Panc1 (cell line): ENCODE measurements at regions not wholly inside any gene's neighbourhood (a gene's known extent, or its start where the extent isn't known, plus 50 kb on each side); places are given as distances from the start of the nearest gene placed in this dataset.

Experiments
- ATAC-seq: fragments of 200-7000 bp; cut with Tn5 transposase; 2 replicates; pipeline ENCODE4 v1.9.1; 2020; ENCODE audit warnings: mild to moderate bottlenecking, moderate library complexity
- BruUV-seq: library from RNA; stranded (reverse); fragments of 400-500 nt; replicated peaks from 2 replicates; lab custom pipeline; 2021; lab: Mats Ljungman, UMichigan
- CTCF ChIA-PET: fragments of 300-600 bp; sonication (Branson Sonifier 250); formaldehyde crosslinking; loops from one replicate; lab custom pipeline; 2022; ENCODE audit warnings: antibody characterized with exemption; lab: Charles Lee
- POLR2A ChIA-PET: fragments of 300-600 bp; sonication (Branson Sonifier 250); formaldehyde crosslinking; loops from one replicate; lab custom pipeline; 2022; ENCODE audit warnings: antibody characterized with exemption; lab: Charles Lee
- DNase-seq: peaks from one replicate; pipeline ENCODE4 v3.0.0-alpha.2; 2010; ENCODE audit warnings: low read depth, low spot score
- H3K27ac ChIP-seq: 2 replicates; pipeline ENCODE4 v1.5.1; 2011; ENCODE audit warnings: mild to moderate bottlenecking, low read length, inconsistent platforms
- H3K27me3 ChIP-seq: fragments of 200-500 bp; sonication (Bioruptor generic); 2 replicates; pipeline ENCODE4 v1.6.0; 2014; ENCODE audit warnings: low read length, inconsistent platforms; ENCODE audit not compliant: control insufficient read depth, insufficient read depth
- H3K36me3 ChIP-seq: fragments of 200-500 bp; sonication (Bioruptor generic); 2 replicates; pipeline ENCODE4 v1.5.1; 2014; ENCODE audit warnings: inconsistent platforms, mild to moderate bottlenecking, low read length, moderate library complexity; ENCODE audit not compliant: control insufficient read depth, insufficient read depth
- H3K4me1 ChIP-seq: 2 replicates; pipeline ENCODE4 v1.5.1; 2011; ENCODE audit warnings: inconsistent platforms, mild to moderate bottlenecking, low read length, moderate library complexity; ENCODE audit not compliant: control insufficient read depth, insufficient read depth
- H3K4me3 ChIP-seq, 2 experiments: 2 replicates each; pipeline ENCODE4 v1.5.1; 2011 to 2012; ENCODE audit warnings: low read depth in 2 of 2, low read length in 2 of 2, mild to moderate bottlenecking in 2 of 2, inconsistent platforms in 1 of 2, moderate library complexity in 1 of 2
- H3K9me3 ChIP-seq: fragments of 200-500 bp; sonication (Bioruptor generic); 2 replicates; pipeline ENCODE4 v1.5.1; 2014; ENCODE audit warnings: low read depth, mild to moderate bottlenecking, inconsistent platforms, low read length, moderate library complexity; ENCODE audit not compliant: control insufficient read depth, insufficient read depth
- CTCF ChIP-seq: fragments of 450-650 bp; IDR thresholded peaks from 2 replicates; pipeline ENCODE4 v1.5.1; 2017; ENCODE audit warnings: mild to moderate bottlenecking
- POLR2AphosphoS5 ChIP-seq: IDR thresholded peaks from 2 replicates; pipeline ENCODE4 v1.6.1; 2012; ENCODE audit warnings: mild to moderate bottlenecking, low read depth, low read length, moderate library complexity
- REST ChIP-seq, 2 experiments: IDR thresholded peaks; 2 replicates each; pipeline ENCODE4 v1.6.1; 2011 to 2012; ENCODE audit warnings: low read depth in 2 of 2, control low read depth in 1 of 2, low read length in 1 of 2, mild to moderate bottlenecking in 1 of 2, moderate library complexity in 1 of 2; ENCODE audit not compliant: insufficient read depth in 1 of 2
- SIN3A ChIP-seq: IDR thresholded peaks from 2 replicates; pipeline ENCODE4 v1.6.1; 2012; ENCODE audit warnings: low read depth, mild to moderate bottlenecking, low read length, moderate library complexity, borderline replicate concordance; ENCODE audit not compliant: insufficient read depth
- TCF7L2 ChIP-seq: IDR thresholded peaks from 2 replicates; pipeline ENCODE4 v1.6.1; 2011; ENCODE audit warnings: mild to moderate bottlenecking, low read depth, low read length, inconsistent platforms
- in situ Hi-C: cut with HindIII; loops from 2 replicates; pipeline ENCODE4 v1.10.0; 2016; ENCODE audit warnings: low sequenced_read_pairs, low pct_unique_long_range_greater_than_20kb
- intact Hi-C: fragments of 100-400 bp; cut with micrococcal nuclease; formaldehyde crosslinking; loops from one replicate; pipeline ENCODE4 v1.10.0; 2022; ENCODE audit not compliant: unreplicated experiment

- no peak for TF ChIP-seq REST (IDR thresholded peaks at IDR 0.05; ENCODE audit: insufficient read depth in 1 of 2, low read depth in 2 of 2, low read length in 1 of 2)
These were observed 74.1 kb upstream of the RAP2B start (continued) for GRCh38 chr3:153087595-153088566.

- ChIA-PET CTCF (no interaction called here), POLR2A (no interaction called here)
- intact Hi-C loops, result no loop called here
- no peak overlapping the region for H3K27ac ChIP-seq
- ATAC-seq (no peak), DNase-seq (no peak)
- BruUV-seq, result no TSS peak
- TF ChIP-seq CTCF, result no peak
- no peak for TF ChIP-seq POLR2AphosphoS5
- no peak for TF ChIP-seq SIN3A
- TF ChIP-seq TCF7L2, result no peak
- no peak for TF ChIP-seq REST (IDR thresholded peaks at IDR 0.05; ENCODE audit: insufficient read depth in 1 of 2, low read depth in 2 of 2, low read length in 1 of 2)
- no peaks in the 10 kb centered on the region for H3K9me3 ChIP-seq
- no peaks in the 10 kb centered on the region for H3K4me1 ChIP-seq
- H3K27me3 ChIP-seq, result no peaks in the 10 kb centered on the region
- H3K36me3 ChIP-seq, result no peaks in the 10 kb centered on the region
- in situ Hi-C loops, result no loop called here
- H3K4me3 ChIP-seq, result no peak overlapping the region
These were observed 72.4 kb upstream of the RAP2B start for GRCh38 chr3:153089620-153090019.
